Right lobe of liver (tissue), 4 donors: ENCODE measurements at regions not wholly inside any gene's neighbourhood (a gene's known extent, or its start where the extent isn't known, plus 50 kb on each side); places are given as distances from the start of the nearest gene placed in this dataset.

Experiments used
- POLR2A ChIP-seq: fragments of 450-650 bp; IDR thresholded peaks from one replicate; pipeline ENCODE4 v1.6.1; 2017; ENCODE audit warnings: antibody characterized with exemption, mild to moderate bottlenecking
- TF ChIP-seq, protein P1 (sequence below), 4 donors: fragments of 200-600 bp in 3 of 4; fragments of 450-650 bp in 1 of 4; IDR thresholded peaks; one replicate each; pipeline versions ENCODE4 v1.5.1 to v1.8.0; 2016 to 2022; ENCODE audit warnings: antibody characterized with exemption in 4 of 4, mild to moderate bottlenecking in 2 of 4
- donor health status: DM: no; HTN: no; CAD: no.
- donor health status: DM: no; HTN: no; CAD: no.
- donor health status: DM: no; HTN: yes; CAD: no.

DNA sequence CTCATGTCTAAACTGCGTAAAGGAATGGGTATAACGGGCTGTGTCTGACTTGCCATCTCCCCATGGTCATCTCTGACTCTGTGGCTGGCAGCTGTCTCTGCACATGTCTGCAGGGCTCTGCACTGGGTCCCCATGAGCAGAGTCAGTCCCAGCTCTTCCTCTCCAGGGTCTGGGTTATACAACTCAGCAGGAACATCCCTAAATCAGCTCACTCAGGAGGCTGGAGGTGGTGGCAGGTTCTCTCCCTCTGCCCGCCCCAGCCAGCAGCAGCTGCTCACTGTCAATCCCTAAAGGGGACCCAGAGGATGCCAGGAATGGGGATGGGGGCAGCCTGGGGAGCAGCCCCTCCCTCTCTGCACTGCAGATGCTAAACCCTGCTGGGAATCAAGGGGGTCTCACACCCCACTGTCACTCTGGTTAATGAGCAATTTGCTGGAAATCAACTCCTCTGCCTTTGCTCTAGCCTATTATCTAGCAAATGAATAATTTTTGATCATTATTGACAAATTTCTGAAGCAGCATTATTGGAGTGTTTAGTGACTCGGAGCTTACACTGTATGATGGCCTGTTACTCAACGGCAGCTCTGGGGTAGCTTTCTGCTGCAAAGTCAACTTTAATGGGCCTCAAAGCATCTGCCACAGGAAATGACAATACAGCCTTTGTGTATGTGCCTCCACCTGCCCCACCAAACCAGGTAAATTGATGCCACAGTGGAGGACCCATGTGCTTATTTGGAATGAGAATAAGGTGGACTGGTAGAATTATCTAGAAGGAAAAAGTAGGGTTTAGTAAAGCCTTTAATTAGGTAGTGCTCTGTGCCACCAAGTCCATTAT, 55.7 kb upstream of the SHANK2 start:
- TF ChIP-seq, protein P1, sequence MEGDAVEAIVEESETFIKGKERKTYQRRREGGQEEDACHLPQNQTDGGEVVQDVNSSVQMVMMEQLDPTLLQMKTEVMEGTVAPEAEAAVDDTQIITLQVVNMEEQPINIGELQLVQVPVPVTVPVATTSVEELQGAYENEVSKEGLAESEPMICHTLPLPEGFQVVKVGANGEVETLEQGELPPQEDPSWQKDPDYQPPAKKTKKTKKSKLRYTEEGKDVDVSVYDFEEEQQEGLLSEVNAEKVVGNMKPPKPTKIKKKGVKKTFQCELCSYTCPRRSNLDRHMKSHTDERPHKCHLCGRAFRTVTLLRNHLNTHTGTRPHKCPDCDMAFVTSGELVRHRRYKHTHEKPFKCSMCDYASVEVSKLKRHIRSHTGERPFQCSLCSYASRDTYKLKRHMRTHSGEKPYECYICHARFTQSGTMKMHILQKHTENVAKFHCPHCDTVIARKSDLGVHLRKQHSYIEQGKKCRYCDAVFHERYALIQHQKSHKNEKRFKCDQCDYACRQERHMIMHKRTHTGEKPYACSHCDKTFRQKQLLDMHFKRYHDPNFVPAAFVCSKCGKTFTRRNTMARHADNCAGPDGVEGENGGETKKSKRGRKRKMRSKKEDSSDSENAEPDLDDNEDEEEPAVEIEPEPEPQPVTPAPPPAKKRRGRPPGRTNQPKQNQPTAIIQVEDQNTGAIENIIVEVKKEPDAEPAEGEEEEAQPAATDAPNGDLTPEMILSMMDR (IDR thresholded peaks at IDR 0.05), result no peak
- TF ChIP-seq POLR2A, result no peak
